Left lobe of liver (tissue), 2 donors: ENCODE measurements at regions not wholly inside any gene's neighbourhood (a gene's known extent, or its start where the extent isn't known, plus 50 kb on each side); places are given as distances from the start of the nearest gene placed in this dataset.
"Not testable (repeated sequence)": the region's sequence is repeated elsewhere in the genome, so short reads cannot be mapped to it uniquely, and the experiment has no call there.

Experiments
- ATAC-seq: fragments of 200-7000 bp; cut with Tn5 transposase; one replicate; pipeline ENCODE4 v1.9.1; 2020; ENCODE audit warnings: mild to moderate bottlenecking, moderate library complexity
- DNase-seq: peaks from one replicate; pipeline ENCODE4 v3.0.0-alpha.2; 2020; ENCODE audit warnings: low spot score
- donor health status: DM: no; HTN: no; CAD: no; lungs with moderate emphysema.
- donor health status: DM: no; HTN: yes; CAD: no.

DNA sequence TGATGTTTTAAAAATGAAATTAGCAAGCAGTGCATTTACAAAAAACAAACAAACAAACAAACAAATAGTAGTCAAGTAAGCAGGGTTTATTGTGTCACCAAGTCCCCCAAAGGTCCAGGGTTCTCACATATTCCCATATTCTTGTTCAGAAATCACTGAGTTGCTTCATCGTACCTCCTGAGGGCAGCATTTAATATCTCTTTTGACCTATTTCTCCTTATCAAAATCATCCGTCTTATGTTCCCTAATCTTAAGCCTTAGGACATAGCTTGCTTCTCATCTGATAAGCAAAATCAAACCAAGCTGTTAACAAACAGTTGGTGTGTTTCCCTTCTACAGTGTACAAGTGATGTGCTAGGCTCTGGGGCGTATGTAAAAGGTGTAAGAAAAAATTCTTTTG, 109.5 kb upstream of the MAN2A1 start:
- ATAC-seq, result no peak
- DNase-seq, result no peak

GRCh38 chr5:109575506-109575905, 114.2 kb upstream of the MAN2A1 start:
- ATAC-seq, result no peak
- DNase-seq, result no peak

DNA sequence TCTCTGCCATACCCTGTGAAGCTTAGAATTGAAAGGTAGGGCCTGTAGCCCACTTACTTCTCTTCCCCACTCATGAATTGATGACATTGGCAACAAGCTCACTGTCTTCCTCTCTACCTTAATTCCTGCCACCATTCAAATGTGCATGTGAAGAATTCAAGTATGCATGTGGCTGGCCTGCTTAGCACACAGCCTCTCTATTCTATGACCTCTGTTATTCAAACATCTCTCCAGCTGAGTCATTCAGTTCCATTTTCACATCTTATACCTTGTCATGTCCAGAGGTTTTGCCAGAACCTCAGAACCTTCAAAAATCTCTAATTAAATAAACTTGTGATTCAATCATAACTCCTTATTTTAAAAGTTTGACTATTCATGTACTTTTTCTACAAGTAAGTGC, 114.7 kb upstream of the MAN2A1 start:
- ATAC-seq, result no peak
- no peak for DNase-seq

DNA sequence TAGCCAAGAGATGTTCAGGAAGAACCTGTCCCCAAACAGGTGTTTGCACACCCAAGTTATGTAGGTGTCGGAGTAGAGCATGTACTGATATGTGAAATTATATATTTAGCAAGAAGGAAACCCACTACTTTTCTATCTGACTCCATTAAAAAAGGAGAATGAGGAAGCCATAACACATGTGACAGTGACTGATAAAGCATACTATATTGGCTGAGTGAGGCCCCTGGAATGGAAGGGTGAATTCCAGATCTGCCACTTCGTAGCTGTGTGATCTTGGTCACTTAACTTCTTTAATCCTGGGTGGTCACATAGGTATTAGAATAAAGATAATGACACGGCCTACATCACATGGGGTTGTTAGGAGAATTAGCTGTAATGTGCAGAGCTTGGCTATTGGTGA, 116.0 kb upstream of the MAN2A1 start:
- DNase-seq (no peak), ATAC-seq (no peak)

DNA sequence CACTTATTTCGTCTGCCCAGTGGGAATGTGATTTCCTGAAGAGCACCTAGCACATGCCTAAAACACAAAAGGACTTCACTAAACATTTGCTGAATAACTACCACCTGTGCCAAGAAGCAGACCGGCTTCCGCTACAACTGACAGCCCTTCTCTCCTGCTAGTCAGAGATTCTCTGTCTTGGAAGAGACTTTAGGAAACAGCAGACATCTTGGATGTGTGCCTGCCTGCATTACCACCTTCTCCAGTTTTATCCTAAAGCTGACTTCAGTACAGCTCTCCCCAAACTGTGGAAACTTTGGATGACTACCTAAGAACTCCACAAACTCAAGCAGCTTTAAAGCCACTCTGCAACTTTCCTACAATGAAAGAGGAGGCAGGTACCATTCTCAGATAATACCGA, 116.5 kb upstream of the MAN2A1 start:
- no peak for ATAC-seq

GRCh38 chr5:109571785-109572184, 117.9 kb upstream of the MAN2A1 start:
- ATAC-seq (no peak), DNase-seq (no peak)

More for the DNA sequence above, 116.5 kb upstream of the MAN2A1 start:
- DNase-seq, result no peak

- DNase-seq (no peak), ATAC-seq (no peak)
Observed at GRCh38 chr5:109570362-109570874, 119.3 kb upstream of the MAN2A1 start.

GRCh38 chr5:109567374-109568044, 122.2 kb upstream of the MAN2A1 start:
- DNase-seq, result no peak
- no peak for ATAC-seq

- no peak for ATAC-seq
- DNase-seq, result no peak
Observed at GRCh38 chr5:109566361-109566760, 123.4 kb upstream of the MAN2A1 start.

GRCh38 chr5:109563739-109564138, 126.0 kb upstream of the MAN2A1 start:
- DNase-seq (no peak), ATAC-seq (no peak)

DNA sequence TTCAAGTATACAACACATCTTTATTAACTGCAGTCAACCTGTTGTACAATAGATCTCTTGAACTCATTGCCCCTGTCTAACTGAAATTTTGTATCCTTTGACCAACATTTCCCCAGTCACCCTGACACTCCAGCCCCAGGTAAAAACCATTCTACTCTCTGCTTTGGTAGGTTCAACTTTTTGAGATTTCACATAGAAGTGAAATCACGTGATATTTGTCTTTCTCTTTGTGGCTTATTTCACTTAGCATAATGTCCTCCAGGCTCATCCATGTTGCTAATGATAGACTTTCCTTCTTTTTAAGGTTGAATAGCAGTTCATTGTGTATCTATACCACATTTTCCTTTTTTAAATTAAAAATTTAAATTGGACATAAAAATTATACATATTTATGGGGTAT, 126.5 kb upstream of the MAN2A1 start:
- no peak for ATAC-seq

GRCh38 chr5:109562441-109562840, 127.3 kb upstream of the MAN2A1 start:
- no peak for DNase-seq
- no peak for ATAC-seq

More for the DNA sequence above, 126.5 kb upstream of the MAN2A1 start:
- no peak for DNase-seq

DNA sequence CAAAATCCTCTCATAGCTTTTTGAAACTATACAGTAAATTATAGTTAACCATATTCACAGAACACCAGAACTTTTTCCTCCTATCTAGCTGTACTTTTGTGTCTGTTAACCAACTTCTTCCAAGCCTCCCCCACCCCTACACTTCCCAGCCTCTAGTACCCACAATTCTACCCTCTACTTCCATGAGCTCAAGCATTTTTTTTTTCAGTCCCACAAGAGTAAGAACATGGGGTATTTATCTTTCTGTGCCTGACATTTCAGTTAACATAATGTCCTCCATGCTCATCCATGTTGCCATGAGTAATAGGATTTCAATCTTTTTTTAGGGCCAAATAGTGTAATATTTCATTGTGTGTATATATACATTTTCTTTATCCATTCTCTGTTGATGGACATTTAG, 128.3 kb upstream of the MAN2A1 start:
- ATAC-seq, result no peak
- no peak for DNase-seq

DNA sequence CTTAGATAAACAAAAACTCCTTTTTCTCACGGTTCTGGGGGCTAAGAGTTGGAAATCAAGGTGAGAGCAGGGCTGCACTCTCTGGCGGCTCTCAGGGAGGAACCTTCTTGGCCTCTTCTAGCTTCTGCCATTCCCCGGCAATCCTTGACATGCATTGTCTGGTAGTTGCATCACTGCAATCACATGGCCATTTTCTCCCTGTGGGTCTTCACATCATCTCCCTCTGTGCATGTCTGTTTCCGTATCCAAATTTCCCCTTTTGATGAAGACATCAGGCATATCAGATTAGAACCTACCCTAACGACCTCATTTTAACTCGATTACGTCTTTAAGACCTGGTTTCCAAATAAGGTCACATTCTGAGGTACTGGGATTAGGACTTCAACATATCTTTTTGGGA, 129.2 kb upstream of the MAN2A1 start:
- DNase-seq, result no peak
- ATAC-seq, result no peak

DNA sequence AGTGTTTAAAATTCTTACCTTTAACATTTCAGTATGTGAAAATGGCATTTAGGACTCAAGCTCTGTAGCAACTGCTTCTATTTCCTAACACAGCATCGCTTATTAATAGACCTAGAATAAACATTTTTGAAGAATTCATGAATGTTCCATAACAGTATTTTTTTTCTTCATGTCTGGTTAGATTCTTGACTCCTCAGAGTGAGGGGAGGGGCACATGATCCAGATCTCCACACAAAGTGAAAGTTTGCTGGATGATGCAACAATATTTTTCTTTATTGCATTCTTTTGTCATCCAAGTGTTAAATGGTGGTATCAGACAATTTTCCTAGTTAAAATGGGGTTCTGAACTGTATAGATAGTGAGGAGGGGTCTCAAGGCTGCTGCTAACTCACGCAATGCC, 130.8 kb upstream of the MAN2A1 start:
- ATAC-seq (no peak), DNase-seq (no peak)

GRCh38 chr5:109558364-109558763, 131.4 kb upstream of the MAN2A1 start:
- DNase-seq (no peak), ATAC-seq (no peak)

GRCh38 chr5:109553846-109554245, 135.9 kb upstream of the MAN2A1 start:
- ATAC-seq (no peak), DNase-seq (no peak)

- not testable (repeated sequence) for ATAC-seq, DNase-seq
Observed at GRCh38 chr5:109551234-109551633, 138.5 kb upstream of the MAN2A1 start.

DNA sequence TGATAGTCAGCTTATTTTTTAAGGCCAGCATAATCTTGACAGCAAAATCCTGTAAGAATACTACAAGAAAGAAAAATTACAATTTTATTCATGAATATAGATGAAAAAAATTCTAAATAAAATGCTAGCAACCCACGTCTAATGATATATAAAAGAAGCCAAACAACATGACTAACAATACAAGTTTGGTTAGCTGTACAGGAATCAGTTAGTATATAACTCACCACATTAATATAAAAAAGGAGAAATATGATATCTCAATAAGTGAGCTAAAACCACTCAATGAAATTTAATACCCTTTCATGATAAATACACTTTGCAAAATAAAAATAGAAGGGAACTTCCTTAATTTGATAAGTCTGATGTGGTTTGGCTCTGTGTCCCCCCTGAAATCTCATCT, 139.7 kb upstream of the MAN2A1 start:
- ATAC-seq (no peak), DNase-seq (no peak)

- ATAC-seq, result no peak
Observed at GRCh38 chr5:109546461-109546860, 136.7 kb upstream of the PJA2 start.

GRCh38 chr5:109544873-109545272, 135.1 kb upstream of the PJA2 start:
- ATAC-seq, result not testable (repeated sequence)

More at GRCh38 chr5:109546461-109546860, 136.7 kb upstream of the PJA2 start:
- no peak for DNase-seq

GRCh38 chr5:109538692-109539091, 128.9 kb upstream of the PJA2 start:
- peak; percentile 76 for ATAC-seq
- not testable (repeated sequence) for DNase-seq

More at GRCh38 chr5:109544873-109545272, 135.1 kb upstream of the PJA2 start:
- not testable (repeated sequence) for DNase-seq

DNA sequence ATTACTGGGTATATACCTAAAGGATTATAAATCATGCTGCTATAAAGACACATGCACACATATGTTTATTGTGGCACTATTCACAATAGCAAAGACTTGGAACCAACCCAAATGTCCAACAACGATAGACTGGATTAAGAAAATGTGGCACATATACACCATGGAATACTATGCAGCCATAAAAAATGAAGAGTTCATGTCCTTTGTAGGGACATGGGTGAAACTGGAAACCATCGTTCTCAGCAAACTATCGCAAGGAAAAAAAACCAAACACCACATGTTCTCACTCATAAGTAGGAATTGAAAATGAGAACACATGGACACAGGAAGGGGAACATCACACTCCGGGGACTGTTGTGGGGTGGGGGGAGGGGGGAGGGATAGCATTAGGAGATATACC, 125.3 kb upstream of the PJA2 start:
- DNase-seq, ATAC-seq: not testable (repeated sequence)
